ENCODE measurements at regions not wholly inside any gene's neighbourhood (a gene's known extent, or its start where the extent isn't known, plus 50 kb on each side); places are given as distances from the start of the nearest gene placed in this dataset.

GRCh38 chr16:13770436-13770835 is 149.5 kb upstream of the ERCC4 start:
- H4K20me1 ChIP-seq (replicated peaks; ENCODE audit: control insufficient read depth, extremely low read depth, insufficient read depth, low read length), result no peaks in the 10 kb centered on the region
- no peaks in the 10 kb centered on the region for H3K36me3 ChIP-seq (ENCODE audit: control insufficient read depth in 2 of 2, extremely low read depth in 1 of 2, insufficient read depth in 2 of 2, low read length in 2 of 2)
- no peak overlapping the region for H3K27ac ChIP-seq (ENCODE audit: insufficient read depth, low read depth, low read length)
- H3K9me3 ChIP-seq (replicated peaks; ENCODE audit: control insufficient read depth, insufficient read depth, low read length), result no peaks in the 10 kb centered on the region
- H3K79me2 ChIP-seq (ENCODE audit: control insufficient read depth, insufficient read depth, low read length), result no peaks in the 10 kb centered on the region
- dilution Hi-C loops (cut with MboI; ENCODE audit: extremely low pct_ligation_motif_present, low sequenced_read_pairs) (no loop called here), intact Hi-C loops (cut with micrococcal nuclease) (no loop called here)
- FAIRE-seq, result no peak
- H3K27me3 ChIP-seq (ENCODE audit: control insufficient read depth in 2 of 2, insufficient read depth in 2 of 2, low read length in 2 of 2), result no peaks in the 10 kb centered on the region
- H3K4me3 ChIP-seq (replicated peaks in 1 of 3; ENCODE audit: insufficient read depth in 1 of 3, low read depth in 1 of 3, low read length in 3 of 3), result no peak overlapping the region
- no peak overlapping the region for H3K9ac ChIP-seq (replicated peaks; ENCODE audit: extremely low read depth, insufficient read depth, low read length)
- TF ChIP-seq EZH2 (IDR thresholded peaks at IDR 0.05; ENCODE audit: borderline replicate concordance, low read depth, low read length, severe bottlenecking), result no peak
- TF ChIP-seq, protein P1, sequence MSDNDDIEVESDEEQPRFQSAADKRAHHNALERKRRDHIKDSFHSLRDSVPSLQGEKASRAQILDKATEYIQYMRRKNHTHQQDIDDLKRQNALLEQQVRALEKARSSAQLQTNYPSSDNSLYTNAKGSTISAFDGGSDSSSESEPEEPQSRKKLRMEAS (IDR thresholded peaks at IDR 0.05; ENCODE audit: insufficient read depth, insufficient read length), result no peak
- H2AFZ ChIP-seq (ENCODE audit: low read depth, low read length), result no peak overlapping the region
- no peak for DNase-seq (ENCODE audit: low read depth, low spot score)
- H3K9me1 ChIP-seq (replicated peaks; ENCODE audit: control insufficient read depth, extremely low read depth, insufficient read depth, low read length), result no peaks in the 10 kb centered on the region
- POLR2A ChIA-PET, result no interaction called here
- no TSS peak for BruUV-seq (replicated peaks)
- CTCF ChIA-PET, result no interaction called here
- no peak overlapping the region for H3K4me2 ChIP-seq (ENCODE audit: insufficient read depth, low read length)
- no peaks in the 10 kb centered on the region for H3K4me1 ChIP-seq (ENCODE audit: control insufficient read depth, extremely low read depth, insufficient read depth, low read length)

- Histone ChIP-seq H3K36me3 (ENCODE audit: control insufficient read depth in 2 of 2, extremely low read depth in 1 of 2, insufficient read depth in 2 of 2, low read length in 2 of 2) (no peaks in the 10 kb centered on the region), H3K4me3 (replicated peaks in 1 of 3; ENCODE audit: insufficient read depth in 1 of 3, low read depth in 1 of 3, low read length in 3 of 3) (no peak overlapping the region), H3K9me3 (replicated peaks; ENCODE audit: control insufficient read depth, insufficient read depth, low read length) (no peaks in the 10 kb centered on the region), H3K9ac (replicated peaks; ENCODE audit: extremely low read depth, insufficient read depth, low read length) (no peak overlapping the region), H3K27me3 (ENCODE audit: control insufficient read depth in 2 of 2, insufficient read depth in 2 of 2, low read length in 2 of 2) (no peaks in the 10 kb centered on the region), H2AFZ (ENCODE audit: low read depth, low read length) (no peak overlapping the region), H3K4me1 (ENCODE audit: control insufficient read depth, extremely low read depth, insufficient read depth, low read length) (no peaks in the 10 kb centered on the region), H3K79me2 (ENCODE audit: control insufficient read depth, insufficient read depth, low read length) (no peaks in the 10 kb centered on the region), H3K27ac (ENCODE audit: insufficient read depth, low read depth, low read length) (no peak overlapping the region), H3K9me1 (replicated peaks; ENCODE audit: control insufficient read depth, extremely low read depth, insufficient read depth, low read length) (no peaks in the 10 kb centered on the region), H4K20me1 (replicated peaks; ENCODE audit: control insufficient read depth, extremely low read depth, insufficient read depth, low read length) (no peaks in the 10 kb centered on the region), H3K4me2 (ENCODE audit: insufficient read depth, low read length) (no peak overlapping the region)
- no peak for TF ChIP-seq GATA2 (IDR thresholded peaks at IDR 0.05; ENCODE audit: insufficient read depth, insufficient read length, low read depth, low read length)
- no peak for TF ChIP-seq POLR2AphosphoS5 (IDR thresholded peaks at IDR 0.05; ENCODE audit: insufficient read depth, low read depth, low read length)
- no peak for TF ChIP-seq JUN (IDR thresholded peaks at IDR 0.05; ENCODE audit: borderline replicate concordance, insufficient read depth, insufficient read length, low read depth)
- TF ChIP-seq CTCF (IDR thresholded peaks at IDR 0.05; ENCODE audit: extremely low read depth in 1 of 2, insufficient read depth in 1 of 2, low read depth in 1 of 2, low read length in 2 of 2), result no peak
- TF ChIP-seq MYC (IDR thresholded peaks at IDR 0.05; ENCODE audit: low read depth, low read length), result no peak
- no peak for TF ChIP-seq EZH2 (IDR thresholded peaks at IDR 0.05; ENCODE audit: borderline replicate concordance, low read depth, low read length, severe bottlenecking)
- no peak for TF ChIP-seq POLR2A (IDR thresholded peaks at IDR 0.05; ENCODE audit: low read depth, low read length)
- TF ChIP-seq, protein P1 (IDR thresholded peaks at IDR 0.05; ENCODE audit: insufficient read depth, insufficient read length), result no peak
- no peak for TF ChIP-seq FOS (IDR thresholded peaks at IDR 0.05; ENCODE audit: borderline replicate concordance, insufficient read depth, low read length)
- ChIA-PET POLR2A (no interaction called here), CTCF (no interaction called here)
- no peak for FAIRE-seq
- intact Hi-C loops (cut with micrococcal nuclease), result no loop called here
- dilution Hi-C loops (cut with MboI; ENCODE audit: extremely low pct_ligation_motif_present, low sequenced_read_pairs), result no loop called here
- no TSS peak for BruUV-seq (replicated peaks)
- no peak for DNase-seq (ENCODE audit: low read depth, low spot score)
Measured at GRCh38 chr16:13772782-13773181, 147.2 kb upstream of the ERCC4 start.

Measured in endothelial cell of umbilical vein (primary cell).